Transverse colon (tissue), 4 donors: ENCODE measurements at regions not wholly inside any gene's neighbourhood (a gene's known extent, or its start where the extent isn't known, plus 50 kb on each side); places are given as distances from the start of the nearest gene placed in this dataset.

Experiments used
- DNase-seq: peaks from one replicate; pipeline ENCODE4 v3.0.0-alpha.2; 2019
- H3K27ac ChIP-seq, 4 donors: fragments of 200-600 bp; sonication (generic); 2 replicates each; pipeline ENCODE4 v1.5.1; 2016 to 2018; ENCODE audit warnings: inconsistent platforms in 4 of 4
- H3K27me3 ChIP-seq: fragments of 200-600 bp; sonication (generic); 2 replicates; pipeline ENCODE4 v1.5.1; 2017; ENCODE audit warnings: inconsistent platforms
- H3K36me3 ChIP-seq, 4 donors: fragments of 200-600 bp; sonication (generic); 2 replicates each; pipeline ENCODE4 v1.5.1; 2017 to 2019; ENCODE audit warnings: inconsistent platforms in 4 of 4
- H3K4me1 ChIP-seq, 4 donors: fragments of 200-600 bp; sonication (generic); 2 replicates each; pipeline ENCODE4 v1.5.1; 2017 to 2020; ENCODE audit warnings: inconsistent platforms in 4 of 4
- H3K4me3 ChIP-seq, 4 donors: fragments of 200-600 bp; sonication (generic); 1 replicate in 1 of 4; 2 replicates in 3 of 4; pipeline versions ENCODE4 v1.5.1 to v1.6.1; 2017 to 2019; ENCODE audit warnings: inconsistent platforms in 4 of 4
- H3K9me3 ChIP-seq, 2 donors: fragments of 200-600 bp; sonication (generic); 2 replicates each; pipeline ENCODE4 v1.5.1; 2017 to 2019; ENCODE audit warnings: inconsistent platforms in 2 of 2
- EP300 ChIP-seq: sonication (generic); formaldehyde crosslinking; IDR thresholded peaks from one replicate; pipeline ENCODE4 v1.6.1; 2017; ENCODE audit warnings: antibody characterized with exemption, low read depth
- POLR2A ChIP-seq: fragments of 450-650 bp; IDR thresholded peaks from one replicate; pipeline ENCODE4 v1.6.1; 2016; ENCODE audit warnings: antibody characterized with exemption, mild to moderate bottlenecking, moderate library complexity
- POLR2AphosphoS5 ChIP-seq, 3 donors: sonication (generic); formaldehyde crosslinking; IDR thresholded peaks; one replicate each; pipeline ENCODE4 v1.6.1; 2016; ENCODE audit warnings: antibody characterized with exemption in 3 of 3
- WGBS, 2 donors: methylation state at CpG; one replicate each; pipeline ENCODE4 v1.1.5; 2018; ENCODE audit warnings: low coverage in 1 of 2; 5-methylcytosine and 5-hydroxymethylcytosine counted together
- in situ Hi-C, 4 donors: fragments of 200-750 bp; cut with MboI; loops; one replicate each; pipeline versions ENCODE4 v1.15.0 to v1.15.1; 2017; ENCODE audit warnings: low sequenced_read_pairs in 3 of 4, low pct_ligation_motif_present in 1 of 4, low pct_unique_long_range_greater_than_20kb in 1 of 4
- intact Hi-C: fragments of 100-400 bp; cut with DNase I; formaldehyde crosslinking; loops from one replicate; pipeline ENCODE4 v1.15.1; 2023; ENCODE audit warnings: low total_unique reads
- TF ChIP-seq, protein P1 (sequence below), 5 experiments: fragments of 200-600 bp in 3 of 5; fragments of 450-650 bp in 2 of 5; sonication (generic) in 3 of 5; IDR thresholded peaks; 1 replicate in 2 of 5; 2 replicates in 3 of 5; pipeline ENCODE4 v1.5.1; 2016 to 2017; ENCODE audit warnings: antibody characterized with exemption in 5 of 5, inconsistent platforms in 3 of 5, mild to moderate bottlenecking in 2 of 5, moderate library complexity in 1 of 5

DNA sequence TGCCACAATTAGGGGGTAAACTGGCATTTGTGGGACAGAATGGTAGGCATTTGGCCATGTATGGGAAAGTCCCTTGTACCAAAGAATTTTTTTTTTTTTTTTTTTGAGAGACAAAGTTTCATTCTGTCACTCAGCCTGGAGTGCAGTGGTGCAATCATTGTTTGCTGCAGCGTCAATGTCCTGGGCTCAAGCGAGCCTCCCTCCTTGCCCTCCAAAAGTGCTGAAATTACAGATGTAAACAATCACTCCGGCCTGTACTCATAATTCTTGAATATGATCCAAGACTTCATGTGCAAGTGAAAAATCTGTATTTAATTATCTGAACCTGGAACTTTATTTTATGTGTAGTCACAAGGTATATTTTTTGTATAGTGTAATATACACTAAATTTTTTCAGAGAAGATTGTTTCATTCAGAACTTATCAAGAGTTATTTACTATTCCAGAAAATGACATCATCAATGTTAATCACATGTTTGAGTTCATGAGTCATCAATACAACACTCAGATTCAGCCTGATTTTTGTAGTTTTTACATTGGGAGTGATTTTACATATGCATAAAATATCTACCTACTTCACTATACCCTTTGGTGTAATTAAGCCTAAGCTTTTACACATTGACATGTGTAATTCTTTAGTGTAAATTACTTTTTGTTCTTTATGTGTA is 138.7 kb upstream of the L3MBTL4 start:
- intact Hi-C loops = no loop called here

DNA sequence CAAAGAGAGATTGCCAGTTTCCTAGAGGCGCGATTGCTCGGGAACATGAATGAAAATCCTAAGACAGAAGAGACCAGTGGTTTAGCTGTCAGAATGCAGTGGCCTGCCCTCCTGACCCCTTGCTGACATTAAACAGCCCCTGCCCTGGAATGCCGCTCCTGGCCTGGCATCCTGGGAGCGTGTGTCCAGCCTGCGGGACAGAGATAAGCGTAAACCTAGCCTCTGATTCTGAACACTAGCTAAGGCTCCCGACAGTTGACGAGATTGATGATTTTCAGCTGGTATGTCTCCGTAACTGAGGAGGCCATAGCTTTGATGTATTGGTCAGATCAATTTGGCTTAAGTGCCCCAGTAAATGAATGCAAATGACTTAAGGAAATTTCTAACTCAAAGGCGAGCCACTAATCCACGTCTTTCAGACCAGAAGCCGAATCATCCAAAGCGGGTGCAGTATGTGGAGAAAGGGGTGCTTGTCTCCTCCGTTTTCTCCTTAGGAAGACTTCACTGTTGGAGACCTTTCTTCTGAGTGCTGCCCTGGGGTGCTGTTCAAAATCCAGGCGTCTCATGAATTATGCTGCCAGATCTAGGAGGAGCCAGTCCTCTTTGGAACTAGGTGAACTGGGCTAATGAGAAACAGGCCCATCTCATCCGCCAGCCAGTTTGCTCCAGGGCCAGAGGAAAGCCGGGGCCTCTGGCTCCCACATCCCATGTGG is 142.5 kb upstream of the L3MBTL4 start:
- Histone ChIP-seq H3K4me3 (no peak overlapping the region), H3K9me3 (no peaks in the 10 kb centered on the region), H3K27ac (no peak overlapping the region), H3K27me3 (no peaks in the 10 kb centered on the region), H3K4me1 (no peaks in the 10 kb centered on the region), H3K36me3 (no peaks in the 10 kb centered on the region)
- TF ChIP-seq EP300 (no peak), POLR2AphosphoS5 (IDR thresholded peaks at IDR 0.05) (no peak), POLR2A (no peak)
- TF ChIP-seq, protein P1, sequence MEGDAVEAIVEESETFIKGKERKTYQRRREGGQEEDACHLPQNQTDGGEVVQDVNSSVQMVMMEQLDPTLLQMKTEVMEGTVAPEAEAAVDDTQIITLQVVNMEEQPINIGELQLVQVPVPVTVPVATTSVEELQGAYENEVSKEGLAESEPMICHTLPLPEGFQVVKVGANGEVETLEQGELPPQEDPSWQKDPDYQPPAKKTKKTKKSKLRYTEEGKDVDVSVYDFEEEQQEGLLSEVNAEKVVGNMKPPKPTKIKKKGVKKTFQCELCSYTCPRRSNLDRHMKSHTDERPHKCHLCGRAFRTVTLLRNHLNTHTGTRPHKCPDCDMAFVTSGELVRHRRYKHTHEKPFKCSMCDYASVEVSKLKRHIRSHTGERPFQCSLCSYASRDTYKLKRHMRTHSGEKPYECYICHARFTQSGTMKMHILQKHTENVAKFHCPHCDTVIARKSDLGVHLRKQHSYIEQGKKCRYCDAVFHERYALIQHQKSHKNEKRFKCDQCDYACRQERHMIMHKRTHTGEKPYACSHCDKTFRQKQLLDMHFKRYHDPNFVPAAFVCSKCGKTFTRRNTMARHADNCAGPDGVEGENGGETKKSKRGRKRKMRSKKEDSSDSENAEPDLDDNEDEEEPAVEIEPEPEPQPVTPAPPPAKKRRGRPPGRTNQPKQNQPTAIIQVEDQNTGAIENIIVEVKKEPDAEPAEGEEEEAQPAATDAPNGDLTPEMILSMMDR (IDR thresholded peaks at IDR 0.05) = no peak
- no peak for DNase-seq
- intact Hi-C loops = no loop called here
- in situ Hi-C loops = loop anchor here in 1 of 4 donors (10.0 kb wide), 1 partner anchor 328 kb away; no protein-coding TSS in a partner anchor
- WGBS, 2 donors = 84 to 90% methylated on average over 7 to 18 of the region's 18 CpGs

More for the DNA sequence above, 138.7 kb upstream of the L3MBTL4 start:
- no peaks in the 10 kb centered on the region for H3K9me3 ChIP-seq
- H3K27ac ChIP-seq = no peak overlapping the region
- DNase-seq = no peak
- no peaks in the 10 kb centered on the region for H3K36me3 ChIP-seq
- in situ Hi-C loops = loop anchor here in 1 of 4 donors (10.0 kb wide), 1 partner anchor 331 kb away; no protein-coding TSS in a partner anchor
- no peaks in the 10 kb centered on the region for H3K27me3 ChIP-seq
- WGBS, 2 donors = 44 to 60% methylated on average over 3 of the region's 3 CpGs
- H3K4me3 ChIP-seq = no peak overlapping the region
- no peak for TF ChIP-seq POLR2AphosphoS5 (IDR thresholded peaks at IDR 0.05)
- TF ChIP-seq POLR2A = no peak
- TF ChIP-seq, protein P1 (IDR thresholded peaks at IDR 0.05) = no peak
- TF ChIP-seq EP300 = no peak
- no peaks in the 10 kb centered on the region for H3K4me1 ChIP-seq

DNA sequence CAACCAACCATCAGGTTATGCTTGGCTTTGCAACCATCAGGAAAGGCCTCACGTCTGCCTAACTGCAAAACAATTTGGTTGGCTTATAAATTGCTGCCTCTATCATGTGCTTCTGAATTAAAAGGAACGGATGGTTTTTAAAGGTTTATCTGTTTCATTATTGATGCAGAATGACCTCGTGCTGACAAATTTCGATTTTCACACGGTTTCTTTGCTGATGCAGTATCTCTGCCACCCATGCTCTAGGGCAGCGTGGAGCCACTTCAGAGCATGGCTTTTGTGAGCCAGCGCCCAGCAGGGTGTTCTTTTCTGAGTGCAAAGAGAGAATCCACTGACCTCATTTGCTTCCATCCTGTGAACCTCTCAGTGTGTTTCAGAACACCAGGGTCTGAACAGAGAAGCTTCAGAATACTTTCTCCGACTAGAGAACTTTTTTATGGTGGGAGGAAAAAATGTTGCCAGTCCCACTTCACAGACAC is 143.1 kb upstream of the L3MBTL4 start:
- WGBS, 2 donors = 70 to 74% methylated on average over 6 to 8 of the region's 8 CpGs
- no peak overlapping the region for H3K27ac ChIP-seq
- no peaks in the 10 kb centered on the region for H3K4me1 ChIP-seq
- no peaks in the 10 kb centered on the region for H3K27me3 ChIP-seq
- no peak overlapping the region for H3K4me3 ChIP-seq
- DNase-seq = no peak
- H3K36me3 ChIP-seq = no peaks in the 10 kb centered on the region
- intact Hi-C loops (no loop called here), in situ Hi-C loops (loop anchor here in 1 of 4 donors (10.0 kb wide), 1 partner anchor 327 kb away; no protein-coding TSS in a partner anchor)
- TF ChIP-seq POLR2AphosphoS5 (IDR thresholded peaks at IDR 0.05) = no peak
- no peak for TF ChIP-seq EP300
- TF ChIP-seq POLR2A = no peak
- TF ChIP-seq, protein P1 (IDR thresholded peaks at IDR 0.05) = no peak
- no peaks in the 10 kb centered on the region for H3K9me3 ChIP-seq

DNA sequence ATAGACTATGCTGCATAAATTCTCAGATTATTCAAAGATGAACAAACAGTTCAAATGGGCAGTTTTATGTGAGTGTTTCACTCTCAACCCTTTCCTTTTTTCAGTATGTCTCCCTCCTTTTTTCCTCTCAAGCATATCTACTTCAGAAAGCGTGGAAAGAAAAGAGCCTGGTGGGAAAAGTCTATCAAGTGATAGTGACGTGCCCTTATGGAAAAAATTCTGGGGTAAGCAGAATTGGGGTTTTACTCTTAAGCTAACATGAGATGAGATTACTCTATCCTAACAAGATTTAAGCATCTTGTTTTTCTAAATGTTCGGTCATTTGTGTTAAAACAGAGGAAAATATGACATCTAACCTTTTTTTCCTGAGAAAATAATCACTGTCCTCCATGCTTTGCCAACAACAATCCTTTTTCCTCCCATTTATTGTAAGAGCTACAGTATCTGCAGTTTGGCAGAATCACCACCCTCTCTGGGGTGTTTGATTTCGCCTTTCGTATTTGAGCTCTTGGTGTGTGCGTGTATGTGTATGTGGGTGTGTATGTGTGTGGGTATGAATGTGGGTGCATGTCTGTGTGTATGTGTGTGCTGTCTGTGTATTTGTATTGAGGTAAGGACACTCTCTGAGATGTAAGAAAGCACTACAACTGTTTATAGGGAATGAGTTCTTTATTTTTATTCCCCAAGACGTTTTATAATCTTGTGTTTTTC is 143.9 kb upstream of the L3MBTL4 start:
- H3K4me3 ChIP-seq = no peak overlapping the region
- no peaks in the 10 kb centered on the region for H3K27me3 ChIP-seq
- H3K27ac ChIP-seq = no peak overlapping the region
- no peak for DNase-seq
- H3K9me3 ChIP-seq = no peaks in the 10 kb centered on the region
- H3K4me1 ChIP-seq = no peaks in the 10 kb centered on the region
- in situ Hi-C loops (loop anchor here in 1 of 4 donors (10.0 kb wide), 1 partner anchor 326 kb away; no protein-coding TSS in a partner anchor), intact Hi-C loops (no loop called here)
- 60 to 67% methylated on average over 7 of the region's 7 CpGs for WGBS, 2 donors
- no peak for TF ChIP-seq POLR2AphosphoS5 (IDR thresholded peaks at IDR 0.05)
- no peak for TF ChIP-seq POLR2A
- no peak for TF ChIP-seq EP300
- TF ChIP-seq, protein P1 (IDR thresholded peaks at IDR 0.05) = no peak
- H3K36me3 ChIP-seq = no peaks in the 10 kb centered on the region
